GM21825 (cell line): ENCODE measurements at regions not wholly inside any gene's neighbourhood (a gene's known extent, or its start where the extent isn't known, plus 50 kb on each side); places are given as distances from the start of the nearest gene placed in this dataset.
"Not testable (repeated sequence)": the region's sequence is repeated elsewhere in the genome, so short reads cannot be mapped to it uniquely, and the experiment has no call there.

Experiments
- ATAC-seq: cut with Tn5 transposase; IDR thresholded peaks from one replicate; pipeline ENCODE4 v1.9.1; 2021; ENCODE audit warnings: mild to moderate bottlenecking, moderate library complexity; ENCODE audit not compliant: unreplicated experiment

GRCh38 chr7:37545619-37546534 lies 97.2 kb upstream of the ELMO1 start:
- no peak for ATAC-seq

- no peak for ATAC-seq
Observed at GRCh38 chr7:37546677-37547076, 98.0 kb upstream of the ELMO1 start.

GRCh38 chr7:37549076-37549931 lies 100.6 kb upstream of the ELMO1 start:
- no peak for ATAC-seq

- no peak for ATAC-seq
Observed at GRCh38 chr7:37550426-37550825, 101.8 kb upstream of the ELMO1 start.

GRCh38 chr7:37550872-37551271 lies 102.2 kb upstream of the ELMO1 start:
- ATAC-seq = no peak

- no peak for ATAC-seq
Observed at GRCh38 chr7:37552030-37552429, 103.4 kb upstream of the ELMO1 start.

- not testable (repeated sequence) for ATAC-seq
Observed at GRCh38 chr7:37552439-37552838, 103.8 kb upstream of the ELMO1 start.

- no peak for ATAC-seq
Observed at GRCh38 chr7:37555528-37555927, 106.9 kb upstream of the ELMO1 start.

GRCh38 chr7:37557571-37558209 lies 109.0 kb upstream of the ELMO1 start:
- ATAC-seq = no peak

GRCh38 chr7:37558320-37559096 lies 109.8 kb upstream of the ELMO1 start:
- no peak for ATAC-seq

GRCh38 chr7:37570145-37570544 lies 113.4 kb upstream of the GPR141 start:
- ATAC-seq = no peak

- no peak for ATAC-seq
Observed at GRCh38 chr7:37571806-37572205, 111.8 kb upstream of the GPR141 start.

GRCh38 chr7:37577412-37577811 lies 106.2 kb upstream of the GPR141 start:
- no peak for ATAC-seq

- no peak for ATAC-seq
Observed at GRCh38 chr7:37577901-37578300, 105.7 kb upstream of the GPR141 start.

GRCh38 chr7:37578350-37578749 lies 105.2 kb upstream of the GPR141 start:
- no peak for ATAC-seq

- no peak for ATAC-seq
Observed at GRCh38 chr7:37580376-37580775, 103.2 kb upstream of the GPR141 start.

- not testable (repeated sequence) for ATAC-seq
Observed at GRCh38 chr7:37584651-37585463, 98.7 kb upstream of the GPR141 start.

GRCh38 chr7:37590824-37591223 lies 92.7 kb upstream of the GPR141 start:
- no peak for ATAC-seq

- ATAC-seq = no peak
Observed at GRCh38 chr7:37592366-37592765, 91.2 kb upstream of the GPR141 start.

GRCh38 chr7:37594602-37595001 lies 89.0 kb upstream of the GPR141 start:
- no peak for ATAC-seq
